ENCODE measurements at regions not wholly inside any gene's neighbourhood (a gene's known extent, or its start where the extent isn't known, plus 50 kb on each side); places are given as distances from the start of the nearest gene placed in this dataset.

DNA sequence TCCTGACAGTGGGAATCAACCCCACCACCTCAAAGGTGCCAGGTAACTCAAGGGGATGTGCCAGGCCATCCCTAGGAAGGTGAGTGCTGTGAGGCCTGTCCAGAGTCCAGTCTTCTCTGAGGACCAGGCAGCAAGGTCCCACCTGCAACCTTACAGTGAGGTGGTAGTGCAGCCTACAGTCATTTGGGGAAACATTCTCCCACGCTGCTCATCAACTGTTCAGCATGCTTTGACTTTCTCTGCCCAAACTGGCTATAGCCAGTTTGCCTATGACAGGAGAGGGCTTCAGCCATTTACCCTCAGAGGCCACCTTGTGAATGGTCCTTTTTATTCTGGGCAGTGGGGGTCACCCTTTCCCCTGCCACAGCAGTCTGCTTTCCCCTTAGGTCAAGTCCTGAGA, 81.9 kb downstream of the ATPSCKMT start:
- whole genome bisulfite sequencing, 2 experiments (ENCODE audit: extremely low coverage in 1 of 2, insufficient coverage in 1 of 2, insufficient read length in 1 of 2, insufficient replicate concordance in 2 of 2, low coverage in 1 of 2, low lambda C conversion rate in 2 of 2, missing lambda C conversion rate in 1 of 2) = 100% methylated on average over 1 of the region's 1 CpG; no CpG with 5 or more reads in 1 of the 2 experiments

More for the DNA sequence above, 81.9 kb downstream of the ATPSCKMT start:
- H3K27ac ChIP-seq (ENCODE audit: low read depth, low read length) = no peak overlapping the region
- no peak overlapping the region for H3K14ac ChIP-seq (ENCODE audit: insufficient read length)
- ChIA-PET CTCF (ENCODE audit: partially characterized antibody) (interaction anchor here (1.3 kb wide), 1 partner anchor 24 kb away, joined by 3 read pairs; no protein-coding TSS in a partner anchor), POLR2A (ENCODE audit: partially characterized antibody) (no interaction called here)
- no peak overlapping the region for H2BK120ac ChIP-seq (replicated peaks; ENCODE audit: low read depth, low read length)
- TF ChIP-seq TBP (IDR thresholded peaks at IDR 0.05; ENCODE audit: low read depth, low read length) = no peak
- TF ChIP-seq SIX5 (IDR thresholded peaks at IDR 0.05; ENCODE audit: low read depth, low read length) = no peak
- TF ChIP-seq GTF2F1 (IDR thresholded peaks at IDR 0.05; ENCODE audit: borderline replicate concordance, low read depth, low read length) = no peak
- TF ChIP-seq KDM1A (IDR thresholded peaks at IDR 0.05; ENCODE audit: borderline replicate concordance, low read length) = no peak
- TF ChIP-seq RBBP5 (IDR thresholded peaks at IDR 0.05; ENCODE audit: borderline replicate concordance, low read depth, low read length) = no peak
- no peak for TF ChIP-seq SIN3A (conservative IDR thresholded peaks at IDR 0.05 in 1 of 2, IDR thresholded peaks at IDR 0.05 in 1 of 2; ENCODE audit: low read depth in 1 of 2, low read length in 2 of 2)
- peak; percentile 18 to 31 for TF ChIP-seq RAD21 (IDR thresholded peaks at IDR 0.05 in 1 of 2, conservative IDR thresholded peaks at IDR 0.05 in 1 of 2; ENCODE audit: low read depth in 2 of 2, low read length in 2 of 2)
- no peak for TF ChIP-seq SAP30 (IDR thresholded peaks at IDR 0.05; ENCODE audit: insufficient read depth, insufficient replicate concordance, low read length)
- TF ChIP-seq SIRT6 (IDR thresholded peaks at IDR 0.05; ENCODE audit: low read length) = no peak
- no peak overlapping the region for H4K8ac ChIP-seq (ENCODE audit: extremely low read depth, insufficient read depth, low read length)
- no peak overlapping the region for H2AK5ac ChIP-seq (ENCODE audit: low read depth, low read length)
- H2AFZ ChIP-seq (ENCODE audit: low read length) = no peak overlapping the region
- H3K9ac ChIP-seq (replicated peaks in 1 of 4; ENCODE audit: extremely low read depth in 1 of 4, low read depth in 3 of 4, low read length in 3 of 4) = no peak overlapping the region
- H3K27me3 ChIP-seq (replicated peaks in 1 of 4; ENCODE audit: control insufficient read depth in 3 of 4, extremely low read depth in 1 of 4, insufficient read depth in 3 of 4, low read length in 3 of 4) = no peaks in the 10 kb centered on the region
- H2BK20ac ChIP-seq (ENCODE audit: low read length) = no peak overlapping the region
- H3K56ac ChIP-seq (replicated peaks; ENCODE audit: insufficient read length, low read depth, low read length) = no peak overlapping the region
- H3K36me3 ChIP-seq (ENCODE audit: control insufficient read depth in 2 of 4, insufficient read depth in 4 of 4, low read length in 3 of 4) = no peaks in the 10 kb centered on the region
- H3K4me1 ChIP-seq (replicated peaks in 1 of 4; ENCODE audit: control insufficient read depth in 3 of 4, insufficient read depth in 4 of 4, low read length in 3 of 4) = no peaks in the 10 kb centered on the region; a peak in 1 of 7 replicates
- no peak overlapping the region for H3K18ac ChIP-seq (ENCODE audit: extremely low read depth, low read length)
- no peak overlapping the region for H2BK12ac ChIP-seq (ENCODE audit: low read depth, low read length)
- no peak overlapping the region for H2BK15ac ChIP-seq (ENCODE audit: low read length)
- H4K91ac ChIP-seq (replicated peaks; ENCODE audit: insufficient read length, low read length) = no peak overlapping the region
- H3K79me2 ChIP-seq (ENCODE audit: control insufficient read depth in 1 of 2, insufficient read depth in 2 of 2, low read length in 2 of 2) = no peaks in the 10 kb centered on the region
- no peak overlapping the region for H3K4me3 ChIP-seq (ENCODE audit: extremely low read depth in 1 of 4, insufficient read depth in 2 of 4, low read depth in 3 of 4, low read length in 4 of 4)
- H4K20me1 ChIP-seq (replicated peaks in 1 of 2; ENCODE audit: control insufficient read depth in 1 of 2, insufficient read depth in 2 of 2, low read length in 2 of 2) = no peaks in the 10 kb centered on the region
- no peaks in the 10 kb centered on the region for H3K79me1 ChIP-seq (ENCODE audit: low read depth, low read length)
- no peak overlapping the region for H3K4me2 ChIP-seq (ENCODE audit: insufficient read depth in 1 of 2, low read depth in 2 of 2, low read length in 2 of 2)
- FAIRE-seq = no peak
- no peak for DNase-seq (ENCODE audit: low read depth in 1 of 2, low spot score in 2 of 2)
- H3K9me3 ChIP-seq (ENCODE audit: insufficient read depth in 2 of 2, low read depth in 1 of 2, low read length in 1 of 2) = no peaks in the 10 kb centered on the region; a peak in 1 of 4 replicates
- peak overlapping the region; percentile 49 for H3K4ac ChIP-seq (replicated peaks; ENCODE audit: insufficient read length, low read depth, low read length)
- no peaks in the 10 kb centered on the region for H3K23me2 ChIP-seq (ENCODE audit: low read depth, low read length)
- no peak overlapping the region; the same call in none of the 2 replicates for H2BK5ac ChIP-seq (ENCODE audit: low read depth, low read length)
- H3K23ac ChIP-seq (ENCODE audit: insufficient read length) = no peak overlapping the region
- no peak overlapping the region for H4K5ac ChIP-seq (ENCODE audit: insufficient read length, low read depth, low read length)
